Stomach (tissue), 8 donors: ENCODE measurements at regions not wholly inside any gene's neighbourhood (a gene's known extent, or its start where the extent isn't known, plus 50 kb on each side); places are given as distances from the start of the nearest gene placed in this dataset.

Experiments used
- DNase-seq, 2 donors: peaks; one replicate each; pipeline versions ENCODE4 v3.0.0 to v3.0.0-alpha.2; 2013 to 2019
- H3K27ac ChIP-seq, 5 donors: fragments of 200-600 bp in 4 of 5; sonication (generic) in 4 of 5; one replicate each; pipeline ENCODE4 v1.5.1; 2013 to 2019; ENCODE audit warnings: mild to moderate bottlenecking in 1 of 5, moderate library complexity in 1 of 5
- H3K27me3 ChIP-seq, 3 donors: fragments of 200-600 bp; sonication (generic); one replicate each; pipeline ENCODE4 v1.5.1; 2017 to 2019; ENCODE audit warnings: mixed run types in 1 of 3
- H3K36me3 ChIP-seq, 4 donors: fragments of 200-600 bp; sonication (generic); 1 replicate in 3 of 4; 2 replicates in 1 of 4; pipeline ENCODE4 v1.5.1; 2016 to 2019
- H3K4me1 ChIP-seq, 4 donors: fragments of 200-600 bp; sonication (generic); one replicate each; pipeline ENCODE4 v1.5.1; 2016 to 2019
- H3K4me3 ChIP-seq, 4 donors: fragments of 200-600 bp; sonication (generic) in 3 of 4; one replicate each; pipeline ENCODE4 v1.5.1; 2016 to 2019; ENCODE audit warnings: mild to moderate bottlenecking in 1 of 4
- H3K9me3 ChIP-seq, 4 donors: fragments of 200-600 bp; sonication (generic); one replicate each; pipeline ENCODE4 v1.5.1; 2016 to 2019
- EP300 ChIP-seq: sonication (generic); formaldehyde crosslinking; IDR thresholded peaks from one replicate; pipeline ENCODE4 v1.6.1; 2017; ENCODE audit warnings: antibody characterized with exemption
- POLR2A ChIP-seq, 4 donors: fragments of 450-650 bp; IDR thresholded peaks; one replicate each; pipeline ENCODE4 v1.6.1; 2016; ENCODE audit warnings: antibody characterized with exemption in 4 of 4, control low read depth in 2 of 4, mild to moderate bottlenecking in 1 of 4, moderate library complexity in 1 of 4
- POLR2AphosphoS5 ChIP-seq, 3 donors: sonication (generic); formaldehyde crosslinking; IDR thresholded peaks; one replicate each; pipeline ENCODE4 v1.6.1; 2016; ENCODE audit warnings: antibody characterized with exemption in 3 of 3
- WGBS, 5 donors: extraction: QIAGEN DNeasy Blood & Tissue Kit in 3 of 5; methylation state at CpG; one replicate each; pipeline versions ENCODE4 v1.1.5 to v1.1.7; 2013 to 2018; 5-methylcytosine and 5-hydroxymethylcytosine counted together
- intact Hi-C: fragments of 100-400 bp; cut with DNase I; formaldehyde crosslinking; loops from one replicate; pipeline ENCODE4 v1.15.1; 2023; ENCODE audit warnings: low total_unique reads
- TF ChIP-seq, protein P1 (sequence below), 7 experiments: fragments of 450-650 bp in 4 of 7; fragments of 200-600 bp in 3 of 7; sonication (generic) in 3 of 7; IDR thresholded peaks; one replicate each; pipeline ENCODE4 v1.5.1; 2016 to 2019; ENCODE audit warnings: antibody characterized with exemption in 7 of 7, control low read depth in 2 of 7, mild to moderate bottlenecking in 1 of 7
- donor health status: healthy with polysubstance abuse.
- donor health status: Bipolar disorder and iron deficiency.
- donor health status: healthy.

DNA sequence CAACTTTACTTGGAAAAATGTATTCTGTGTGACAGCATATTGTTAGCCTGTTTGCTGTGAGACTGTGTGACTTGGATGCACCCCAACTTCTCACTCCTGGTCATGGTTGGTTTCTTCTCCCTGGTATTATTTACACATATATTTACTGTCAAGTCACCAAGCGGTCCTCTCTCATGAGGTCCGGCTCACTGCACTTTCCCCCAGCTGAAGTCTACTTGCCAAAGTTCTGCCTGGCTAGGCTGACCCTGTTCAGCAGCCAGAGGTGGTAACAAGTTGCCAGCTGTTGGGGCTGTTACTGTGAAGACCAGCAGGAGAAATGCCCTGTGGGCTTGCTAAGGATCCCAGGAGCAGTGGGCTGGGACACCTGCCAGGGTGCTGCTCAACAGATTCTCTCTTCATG lies 337.5 kb downstream of the MFSD1 start:
- Histone ChIP-seq H3K4me1 (no peaks in the 10 kb centered on the region), H3K36me3 (no peaks in the 10 kb centered on the region), H3K27me3 (no peaks in the 10 kb centered on the region), H3K4me3 (no peak overlapping the region), H3K9me3 (no peaks in the 10 kb centered on the region), H3K27ac (no peak overlapping the region)
- 67 to 83% (median 77%) methylated on average over 2 of the region's 2 CpGs for WGBS, 5 donors
- no peak for DNase-seq
- TF ChIP-seq, protein P1, sequence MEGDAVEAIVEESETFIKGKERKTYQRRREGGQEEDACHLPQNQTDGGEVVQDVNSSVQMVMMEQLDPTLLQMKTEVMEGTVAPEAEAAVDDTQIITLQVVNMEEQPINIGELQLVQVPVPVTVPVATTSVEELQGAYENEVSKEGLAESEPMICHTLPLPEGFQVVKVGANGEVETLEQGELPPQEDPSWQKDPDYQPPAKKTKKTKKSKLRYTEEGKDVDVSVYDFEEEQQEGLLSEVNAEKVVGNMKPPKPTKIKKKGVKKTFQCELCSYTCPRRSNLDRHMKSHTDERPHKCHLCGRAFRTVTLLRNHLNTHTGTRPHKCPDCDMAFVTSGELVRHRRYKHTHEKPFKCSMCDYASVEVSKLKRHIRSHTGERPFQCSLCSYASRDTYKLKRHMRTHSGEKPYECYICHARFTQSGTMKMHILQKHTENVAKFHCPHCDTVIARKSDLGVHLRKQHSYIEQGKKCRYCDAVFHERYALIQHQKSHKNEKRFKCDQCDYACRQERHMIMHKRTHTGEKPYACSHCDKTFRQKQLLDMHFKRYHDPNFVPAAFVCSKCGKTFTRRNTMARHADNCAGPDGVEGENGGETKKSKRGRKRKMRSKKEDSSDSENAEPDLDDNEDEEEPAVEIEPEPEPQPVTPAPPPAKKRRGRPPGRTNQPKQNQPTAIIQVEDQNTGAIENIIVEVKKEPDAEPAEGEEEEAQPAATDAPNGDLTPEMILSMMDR (IDR thresholded peaks at IDR 0.05), result no peak
- TF ChIP-seq POLR2AphosphoS5 (IDR thresholded peaks at IDR 0.05), result no peak
- no peak for TF ChIP-seq POLR2A (IDR thresholded peaks at IDR 0.05)
- TF ChIP-seq EP300, result no peak
- intact Hi-C loops, result no loop called here

GRCh38 chr3:159144472-159144871 lies 342.6 kb downstream of the MFSD1 start:
- TF ChIP-seq POLR2A (IDR thresholded peaks at IDR 0.05) (no peak), POLR2AphosphoS5 (IDR thresholded peaks at IDR 0.05) (no peak), EP300 (no peak)
- TF ChIP-seq, protein P1 (IDR thresholded peaks at IDR 0.05), result no peak
- no peak for DNase-seq
- no peaks in the 10 kb centered on the region for H3K4me1 ChIP-seq
- no peaks in the 10 kb centered on the region for H3K9me3 ChIP-seq
- 63 to 84% (median 68%) methylated on average over 2 of the region's 2 CpGs for WGBS, 5 donors
- no peak overlapping the region for H3K4me3 ChIP-seq
- no peaks in the 10 kb centered on the region for H3K36me3 ChIP-seq
- intact Hi-C loops, result no loop called here
- no peaks in the 10 kb centered on the region for H3K27me3 ChIP-seq
- no peak overlapping the region for H3K27ac ChIP-seq

DNA sequence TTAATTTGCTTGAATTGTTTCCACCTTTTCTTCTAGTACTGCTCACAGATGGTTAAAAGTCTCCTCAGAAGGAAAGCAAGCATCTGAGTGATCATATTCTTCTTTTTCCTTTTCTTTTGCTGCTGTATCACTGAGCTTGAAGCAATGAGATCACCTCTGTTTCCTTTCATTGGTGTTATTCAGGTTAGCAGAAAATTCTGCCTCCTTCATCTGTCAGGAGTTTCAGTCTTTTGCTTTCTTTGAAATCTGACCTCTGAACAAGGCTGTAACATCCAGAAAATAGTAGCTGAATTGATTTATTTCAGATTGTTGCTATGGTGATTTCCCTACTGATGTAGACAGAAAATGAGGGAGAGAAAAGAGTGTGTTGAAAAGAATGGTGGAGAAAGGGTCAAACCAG lies 343.0 kb downstream of the MFSD1 start:
- H3K27me3 ChIP-seq, result no peaks in the 10 kb centered on the region
- H3K27ac ChIP-seq, result no peak overlapping the region
- intact Hi-C loops, result no loop called here
- no peaks in the 10 kb centered on the region for H3K36me3 ChIP-seq
- no peaks in the 10 kb centered on the region for H3K4me1 ChIP-seq
- H3K4me3 ChIP-seq, result no peak overlapping the region
- DNase-seq, result no peak
- H3K9me3 ChIP-seq, result no peaks in the 10 kb centered on the region
- no peak for TF ChIP-seq POLR2AphosphoS5 (IDR thresholded peaks at IDR 0.05)
- TF ChIP-seq EP300, result no peak
- TF ChIP-seq, protein P1 (IDR thresholded peaks at IDR 0.05), result no peak
- no peak for TF ChIP-seq POLR2A (IDR thresholded peaks at IDR 0.05)

GRCh38 chr3:159146392-159146791 lies 344.5 kb downstream of the MFSD1 start:
- no peak overlapping the region for H3K27ac ChIP-seq
- no peaks in the 10 kb centered on the region for H3K9me3 ChIP-seq
- 64 to 77% (median 75%) methylated on average over 3 of the region's 3 CpGs for WGBS, 5 donors
- no peaks in the 10 kb centered on the region for H3K36me3 ChIP-seq
- no peak overlapping the region for H3K4me3 ChIP-seq
- TF ChIP-seq POLR2AphosphoS5 (IDR thresholded peaks at IDR 0.05) (no peak), EP300 (no peak), POLR2A (IDR thresholded peaks at IDR 0.05) (no peak)
- TF ChIP-seq, protein P1 (IDR thresholded peaks at IDR 0.05), result no peak
- intact Hi-C loops, result no loop called here
- no peak for DNase-seq
- H3K4me1 ChIP-seq, result no peaks in the 10 kb centered on the region
- no peaks in the 10 kb centered on the region for H3K27me3 ChIP-seq
